HCT116 (cell line): ENCODE measurements at regions not wholly inside any gene's neighbourhood (a gene's known extent, or its start where the extent isn't known, plus 50 kb on each side); places are given as distances from the start of the nearest gene placed in this dataset.

Experiments
- ATAC-seq: fragments of 200-7000 bp; cut with Tn5 transposase; 2 replicates; pipeline ENCODE4 v1.9.1; 2020; ENCODE audit warnings: mild to moderate bottlenecking, moderate library complexity
- BruUV-seq: library from RNA; stranded (reverse); fragments of 400-500 nt; replicated peaks from 2 replicates; lab custom pipeline; 2021; lab: Mats Ljungman, UMichigan
- CTCF ChIA-PET: fragments of 300-600 bp; sonication (Branson Sonifier 250); formaldehyde crosslinking; loops from one replicate; lab custom pipeline; 2021; ENCODE audit warnings: antibody characterized with exemption; lab: Charles Lee
- POLR2A ChIA-PET: fragments of 300-600, 350-600 bp; sonication (Branson Sonifier 250); formaldehyde crosslinking; loops from one replicate; lab custom pipeline; 2021; ENCODE audit warnings: antibody characterized with exemption; lab: Charles Lee
- RAD21 ChIA-PET, 2 experiments: fragments of 300-600 bp; sonication (Branson Sonifier 250); formaldehyde crosslinking; loops; one replicate each; lab custom pipeline; 2023; ENCODE audit warnings: low total read pairs in 2 of 2; ENCODE audit not compliant: uncharacterized antibody in 2 of 2, unreplicated experiment in 2 of 2, low non-redundant PET in 1 of 2; lab: Charles Lee
- DNase-seq: peaks from one replicate; pipeline ENCODE4 v3.0.0-alpha.2; 2010; ENCODE audit warnings: low read depth, low spot score
- H2AFZ ChIP-seq: fragments of 200-600 bp; shearing (Covaris generic), sonication (generic); 2 replicates; pipeline ENCODE4 v1.6.1; 2017; ENCODE audit warnings: low read depth, mixed run types, mixed read lengths, antibody characterized with exemption, low read length; ENCODE audit not compliant: poor library complexity, severe bottlenecking
- H3K27ac ChIP-seq: 2 replicates; pipeline ENCODE4 v1.5.1; 2012; ENCODE audit warnings: low read depth, low read length
- H3K27me3 ChIP-seq: fragments of 200-600 bp; sonication (generic); 2 replicates; pipeline ENCODE4 v1.6.1; 2016; ENCODE audit warnings: mixed run types, low read length, mixed read lengths; ENCODE audit not compliant: insufficient read depth
- H3K36me3 ChIP-seq, 2 experiments: fragments of 200-500 bp in 1 of 2; fragments of 200-600 bp in 1 of 2; sonication (Bioruptor generic) in 1 of 2; sonication (generic) in 1 of 2; 2 replicates each; pipeline versions ENCODE4 v1.5.1 to v1.6.1; 2014 to 2016; ENCODE audit warnings: low read length in 2 of 2, inconsistent platforms in 1 of 2, mixed read lengths in 1 of 2, mixed run types in 1 of 2; ENCODE audit not compliant: insufficient read depth in 2 of 2, control insufficient read depth in 1 of 2
- H3K4me1 ChIP-seq, 2 experiments: fragments of 200-600 bp in 1 of 2; sonication (generic) in 1 of 2; 2 replicates each; pipeline versions ENCODE4 v1.5.1 to v1.6.1; 2012 to 2017; ENCODE audit warnings: low read length in 2 of 2, inconsistent platforms in 1 of 2, mild to moderate bottlenecking in 1 of 2, mixed read lengths in 1 of 2, mixed run types in 1 of 2, moderate library complexity in 1 of 2; ENCODE audit not compliant: insufficient read depth in 2 of 2, control insufficient read depth in 1 of 2
- H3K4me2 ChIP-seq: fragments of 200-600 bp; sonication (generic); 2 replicates; pipeline ENCODE4 v1.6.1; 2017; ENCODE audit warnings: mixed run types, low read length, mixed read lengths
- H3K4me3 ChIP-seq, 2 experiments: fragments of 200-600 bp in 1 of 2; sonication (generic) in 1 of 2; replicated peaks in 1 of 2; 2 replicates each; pipeline ENCODE4 v1.5.1; 2011 to 2016; ENCODE audit warnings: low read length in 2 of 2, control low read depth in 1 of 2, low read depth in 1 of 2, mild to moderate bottlenecking in 1 of 2, mixed read lengths in 1 of 2, mixed run types in 1 of 2
- H3K79me2 ChIP-seq: fragments of 200-600 bp; sonication (generic); 2 replicates; pipeline ENCODE4 v1.6.1; 2017; ENCODE audit warnings: mild to moderate bottlenecking, mixed run types, low read length, moderate library complexity, mixed read lengths; ENCODE audit not compliant: insufficient read depth
- H3K9ac ChIP-seq: fragments of 200-600 bp; sonication (generic); 2 replicates; pipeline ENCODE4 v1.6.1; 2016; ENCODE audit warnings: low read length, mixed read lengths
- H3K9me2 ChIP-seq: fragments of 200-600 bp; sonication (generic), shearing (Covaris generic); 2 replicates; pipeline ENCODE4 v1.6.1; 2017; ENCODE audit warnings: mixed run types, mild to moderate bottlenecking, moderate library complexity; ENCODE audit not compliant: insufficient read depth
- H3K9me3 ChIP-seq, 2 experiments: fragments of 200-500 bp in 1 of 2; fragments of 200-600 bp in 1 of 2; sonication (Bioruptor generic) in 1 of 2; sonication (generic) in 1 of 2; 2 replicates each; pipeline ENCODE4 v1.6.1; 2014 to 2017; ENCODE audit warnings: low read length in 2 of 2, mixed read lengths in 2 of 2, inconsistent platforms in 1 of 2, low read depth in 1 of 2, mild to moderate bottlenecking in 1 of 2, mixed run types in 1 of 2, moderate library complexity in 1 of 2; ENCODE audit not compliant: control insufficient read depth in 1 of 2, insufficient read depth in 1 of 2
- H4K20me1 ChIP-seq: fragments of 200-600 bp; sonication (generic), shearing (Covaris generic); 2 replicates; pipeline ENCODE4 v1.6.1; 2017; ENCODE audit warnings: mixed run types, mild to moderate bottlenecking, moderate library complexity; ENCODE audit not compliant: insufficient read depth
- CBX3 ChIP-seq: IDR thresholded peaks from 2 replicates; pipeline ENCODE4 v1.6.1; 2012; ENCODE audit warnings: low read depth
- ELF1 ChIP-seq: IDR thresholded peaks from 2 replicates; pipeline ENCODE4 v1.6.1; 2012; ENCODE audit warnings: low read depth, borderline replicate concordance
- POLR2AphosphoS5 ChIP-seq: IDR thresholded peaks from 2 replicates; pipeline ENCODE4 v1.6.1; 2011; ENCODE audit warnings: mild to moderate bottlenecking, low read depth, low read length, moderate library complexity
- RAD21 ChIP-seq: IDR thresholded peaks from 2 replicates; pipeline ENCODE4 v1.6.1; 2012; ENCODE audit warnings: low read depth, mild to moderate bottlenecking
- SIN3A ChIP-seq: IDR thresholded peaks from 2 replicates; pipeline ENCODE4 v1.6.1; 2012; ENCODE audit warnings: low read depth
- SP1 ChIP-seq: IDR thresholded peaks from 2 replicates; pipeline ENCODE4 v1.6.1; 2012; ENCODE audit warnings: low read depth
- SRF ChIP-seq: IDR thresholded peaks from 2 replicates; pipeline ENCODE4 v1.6.1; 2012; ENCODE audit warnings: low read depth
- YY1 ChIP-seq: IDR thresholded peaks from 2 replicates; pipeline ENCODE4 v1.6.1; 2011; ENCODE audit warnings: low read length, low read depth, moderate library complexity, mild to moderate bottlenecking; ENCODE audit not compliant: insufficient replicate concordance; ENCODE audit errors: extremely low read depth
- intact Hi-C: fragments of 100-400 bp; cut with micrococcal nuclease; formaldehyde crosslinking; loops from 2 replicates; pipeline ENCODE4 v1.10.0; 2022
- TF ChIP-seq, protein P1 (sequence below): IDR thresholded peaks from 2 replicates; pipeline ENCODE4 v1.6.1; 2011; ENCODE audit warnings: mild to moderate bottlenecking, low read length, moderate library complexity; ENCODE audit not compliant: insufficient replicate concordance; ENCODE audit errors: extremely low read depth

DNA sequence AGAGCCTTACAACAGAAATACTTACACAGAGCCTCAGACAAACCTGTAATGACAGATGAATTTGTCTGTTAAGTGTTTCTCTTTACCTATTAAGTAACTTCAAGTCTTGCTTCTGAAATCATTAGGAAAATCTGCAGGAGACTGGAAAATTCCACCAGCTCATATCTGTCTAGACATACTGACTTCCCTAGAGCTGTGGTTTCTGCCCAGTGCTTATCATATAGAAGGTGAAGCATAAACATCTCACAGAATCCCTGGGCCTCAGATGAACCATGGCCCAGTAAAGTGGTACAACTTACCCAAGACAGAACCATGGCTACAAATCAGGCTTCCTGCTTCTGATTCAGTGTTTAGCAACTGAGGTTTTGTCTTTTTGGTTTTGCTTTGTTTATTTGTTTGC is 91.6 kb downstream of the EGLN3 start:
- Histone ChIP-seq H3K9ac (no peak overlapping the region), H3K27me3 (no peaks in the 10 kb centered on the region), H3K4me1 (no peaks in the 10 kb centered on the region), H2AFZ (no peak overlapping the region), H3K79me2 (no peaks in the 10 kb centered on the region), H3K36me3 (no peaks in the 10 kb centered on the region), H3K4me3 (no peak overlapping the region), H3K9me2 (no peaks in the 10 kb centered on the region), H4K20me1 (no peaks in the 10 kb centered on the region), H3K27ac (no peak overlapping the region), H3K9me3 (no peaks in the 10 kb centered on the region), H3K4me2 (no peak overlapping the region)
- POLR2A ChIA-PET, result no interaction called here
- RAD21 ChIA-PET, result no interaction called here
- ATAC-seq (no peak), DNase-seq (no peak)
- BruUV-seq, result no TSS peak
- intact Hi-C loops, result no loop called here
- CTCF ChIA-PET, result interaction anchor here (1.9 kb wide), 1 partner anchor 10 kb away, joined by 12 read pairs; no protein-coding TSS in a partner anchor
- no peak for TF ChIP-seq YY1
- no peak for TF ChIP-seq POLR2AphosphoS5
- no peak for TF ChIP-seq SRF
- no peak for TF ChIP-seq SP1
- TF ChIP-seq, protein P1, sequence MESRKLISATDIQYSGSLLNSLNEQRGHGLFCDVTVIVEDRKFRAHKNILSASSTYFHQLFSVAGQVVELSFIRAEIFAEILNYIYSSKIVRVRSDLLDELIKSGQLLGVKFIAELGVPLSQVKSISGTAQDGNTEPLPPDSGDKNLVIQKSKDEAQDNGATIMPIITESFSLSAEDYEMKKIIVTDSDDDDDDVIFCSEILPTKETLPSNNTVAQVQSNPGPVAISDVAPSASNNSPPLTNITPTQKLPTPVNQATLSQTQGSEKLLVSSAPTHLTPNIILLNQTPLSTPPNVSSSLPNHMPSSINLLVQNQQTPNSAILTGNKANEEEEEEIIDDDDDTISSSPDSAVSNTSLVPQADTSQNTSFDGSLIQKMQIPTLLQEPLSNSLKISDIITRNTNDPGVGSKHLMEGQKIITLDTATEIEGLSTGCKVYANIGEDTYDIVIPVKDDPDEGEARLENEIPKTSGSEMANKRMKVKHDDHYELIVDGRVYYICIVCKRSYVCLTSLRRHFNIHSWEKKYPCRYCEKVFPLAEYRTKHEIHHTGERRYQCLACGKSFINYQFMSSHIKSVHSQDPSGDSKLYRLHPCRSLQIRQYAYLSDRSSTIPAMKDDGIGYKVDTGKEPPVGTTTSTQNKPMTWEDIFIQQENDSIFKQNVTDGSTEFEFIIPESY, result no peak
- TF ChIP-seq CBX3, result no peak
- no peak for TF ChIP-seq SIN3A

DNA sequence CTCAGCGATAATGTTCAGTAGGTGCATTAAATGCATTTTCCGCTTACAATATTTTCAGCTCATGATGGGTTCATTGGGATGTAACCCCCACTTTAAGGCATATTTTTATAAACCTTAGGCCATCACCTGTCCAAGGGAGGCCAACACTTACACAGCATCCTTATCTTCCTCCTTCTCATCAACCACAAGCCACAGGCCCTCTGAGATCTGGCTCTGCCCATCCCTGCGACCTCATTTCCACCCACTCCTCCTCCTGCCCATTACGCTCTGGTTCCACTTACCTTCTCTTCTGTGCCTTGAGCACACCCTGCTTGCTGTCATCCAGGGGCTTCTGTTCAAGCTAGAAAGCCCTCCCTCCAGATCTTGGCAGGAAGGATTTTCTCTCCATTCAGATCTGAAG is 93.2 kb downstream of the EGLN3 start:
- no peak for ATAC-seq
- no peak overlapping the region for H3K4me2 ChIP-seq
- TF ChIP-seq RAD21 (no peak), ELF1 (no peak)
- H3K9me3 ChIP-seq, result no peaks in the 10 kb centered on the region
- H3K36me3 ChIP-seq, result no peaks in the 10 kb centered on the region
- ChIA-PET CTCF (no interaction called here), POLR2A (no interaction called here), RAD21 (no interaction called here)
- no TSS peak for BruUV-seq
- H3K4me3 ChIP-seq, result no peak overlapping the region
- H3K9me2 ChIP-seq, result no peaks in the 10 kb centered on the region
- no peaks in the 10 kb centered on the region for H3K79me2 ChIP-seq
- intact Hi-C loops, result no loop called here
- H3K27ac ChIP-seq, result no peak overlapping the region
- no peaks in the 10 kb centered on the region for H3K4me1 ChIP-seq
- H4K20me1 ChIP-seq, result no peaks in the 10 kb centered on the region
- no peak for DNase-seq
- no peak overlapping the region for H2AFZ ChIP-seq
- H3K9ac ChIP-seq, result no peak overlapping the region
- no peaks in the 10 kb centered on the region for H3K27me3 ChIP-seq
